GM13976 (cell line): ENCODE measurements at regions not wholly inside any gene's neighbourhood (a gene's known extent, or its start where the extent isn't known, plus 50 kb on each side); places are given as distances from the start of the nearest gene placed in this dataset.

Source experiments
- DNase-seq: peaks from one replicate; pipeline ENCODE4 v3.0.0; 2012; ENCODE audit warnings: low spot score
- CTCF ChIP-seq: IDR thresholded peaks from 2 replicates; pipeline ENCODE4 v1.5.1; 2012; ENCODE audit warnings: borderline replicate concordance, mild to moderate bottlenecking; ENCODE audit not compliant: insufficient read depth; ENCODE audit errors: extremely low read depth, missing control alignments, control extremely low read depth
- in situ Hi-C: fragments of 300-500 bp; cut with MboI; formaldehyde crosslinking; loops from one replicate; pipeline ENCODE4 v1.12.0; 2022; ENCODE audit warnings: low sequenced_read_pairs, mixed read lengths, inconsistent platforms; ENCODE audit not compliant: unreplicated experiment

GRCh38 chr6:156559162-156559690 lies 218.0 kb upstream of the ARID1B start:
- DNase-seq, result no peak
- TF ChIP-seq CTCF, result no peak
- in situ Hi-C loops, result no loop called here

DNA sequence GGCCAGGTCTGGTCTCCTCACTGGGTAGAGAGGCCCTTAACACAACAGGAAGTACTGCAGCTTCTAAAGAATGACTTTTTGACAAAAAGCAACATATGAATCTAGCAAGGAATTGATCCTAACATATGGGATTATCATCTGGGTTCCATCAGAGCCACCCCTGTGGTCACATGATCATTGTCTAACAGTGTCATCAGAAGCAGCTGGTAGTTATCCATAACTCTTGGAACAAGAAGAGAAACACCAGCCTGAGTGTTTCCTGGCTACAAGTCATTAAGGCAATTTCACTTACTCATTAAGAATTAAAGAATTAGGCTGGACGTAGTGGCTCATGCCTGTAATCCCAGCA lies 219.3 kb upstream of the ARID1B start:
- in situ Hi-C loops, result no loop called here
- no peak for TF ChIP-seq CTCF
- no peak for DNase-seq

- DNase-seq, result no peak
- in situ Hi-C loops, result no loop called here
- no peak for TF ChIP-seq CTCF
These were observed 219.8 kb upstream of the ARID1B start for GRCh38 chr6:156557251-156557910.

- in situ Hi-C loops, result no loop called here
- no peak for DNase-seq
- no peak for TF ChIP-seq CTCF
These were observed 220.4 kb upstream of the ARID1B start for GRCh38 chr6:156556811-156557210.

- DNase-seq, result no peak
- in situ Hi-C loops, result no loop called here
- TF ChIP-seq CTCF, result no peak
These were observed 222.1 kb upstream of the ARID1B start for GRCh38 chr6:156555116-156555515.

DNA sequence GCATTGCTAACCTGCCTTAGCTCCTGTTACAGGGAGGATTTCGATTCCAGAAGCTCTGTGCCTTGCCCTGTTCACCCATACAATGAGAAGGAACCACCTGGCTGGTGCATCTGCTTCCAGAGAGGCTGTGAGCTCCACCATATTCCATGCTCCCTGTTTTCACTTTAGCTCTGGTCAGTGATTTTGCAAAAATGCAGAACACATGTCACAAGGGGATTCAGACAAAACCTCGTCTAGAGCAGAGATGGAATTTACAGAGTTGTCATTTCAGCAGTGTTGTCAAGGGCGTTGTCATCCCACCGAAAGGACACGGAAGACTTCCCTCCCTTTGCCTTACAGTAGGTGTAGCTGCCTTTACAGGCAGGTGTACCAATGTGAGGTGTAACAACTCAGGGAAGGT lies 223.0 kb upstream of the ARID1B start:
- DNase-seq, result no peak
- in situ Hi-C loops, result no loop called here
- TF ChIP-seq CTCF, result no peak
